ENCODE measurements at regions not wholly inside any gene's neighbourhood (a gene's known extent, or its start where the extent isn't known, plus 50 kb on each side); places are given as distances from the start of the nearest gene placed in this dataset.

GRCh38 chr1:80250573-80251168 lies 1244.1 kb upstream of the ADGRL4 start:
- H3K9ac ChIP-seq (ENCODE audit: low read length): no peak overlapping the region
- H3K4me2 ChIP-seq (ENCODE audit: low read depth, low read length, poor library complexity, severe bottlenecking): no peak overlapping the region
- H3K4me3 ChIP-seq (ENCODE audit: low read length): no peak overlapping the region
- H3K36me3 ChIP-seq (ENCODE audit: insufficient read depth, low read length): no peaks in the 10 kb centered on the region
- no peaks in the 10 kb centered on the region for H3K79me2 ChIP-seq (ENCODE audit: low read length)
- H3K27ac ChIP-seq (ENCODE audit: low read length): no peak overlapping the region
- no peak overlapping the region for H2AFZ ChIP-seq (ENCODE audit: low read length)
- no peaks in the 10 kb centered on the region for H3K27me3 ChIP-seq (ENCODE audit: low read length)
- H3K9me2 ChIP-seq (replicated peaks; ENCODE audit: insufficient read depth, low read length): no peaks in the 10 kb centered on the region
- no peaks in the 10 kb centered on the region for H4K20me1 ChIP-seq (ENCODE audit: insufficient read depth, low read depth, low read length)
- DNase-seq: no peak
- H3K9me3 ChIP-seq (ENCODE audit: low read length): peaks cover 41% of the 10 kb centered on the region
- no peaks in the 10 kb centered on the region for H3K4me1 ChIP-seq (ENCODE audit: low read length)

- no peak overlapping the region for H3K9ac ChIP-seq (ENCODE audit: low read length)
- no peaks in the 10 kb centered on the region for H3K79me2 ChIP-seq (ENCODE audit: low read length)
- H3K27me3 ChIP-seq (ENCODE audit: low read length): no peaks in the 10 kb centered on the region
- peaks cover 42% of the 10 kb centered on the region for H3K9me3 ChIP-seq (ENCODE audit: low read length)
- H3K36me3 ChIP-seq (ENCODE audit: insufficient read depth, low read length): no peaks in the 10 kb centered on the region
- no peak overlapping the region for H3K4me2 ChIP-seq (ENCODE audit: low read depth, low read length, poor library complexity, severe bottlenecking)
- no peaks in the 10 kb centered on the region for H4K20me1 ChIP-seq (ENCODE audit: insufficient read depth, low read depth, low read length)
- H3K4me3 ChIP-seq (ENCODE audit: low read length): no peak overlapping the region
- no peaks in the 10 kb centered on the region for H3K4me1 ChIP-seq (ENCODE audit: low read length)
- no peak overlapping the region for H3K27ac ChIP-seq (ENCODE audit: low read length)
- no peak for DNase-seq
- no peak overlapping the region for H2AFZ ChIP-seq (ENCODE audit: low read length)
- H3K9me2 ChIP-seq (replicated peaks; ENCODE audit: insufficient read depth, low read length): no peaks in the 10 kb centered on the region
Observed at GRCh38 chr1:80249699-80250098, 1243.2 kb upstream of the ADGRL4 start.

- Histone ChIP-seq H3K79me2 (ENCODE audit: low read length) (no peaks in the 10 kb centered on the region), H3K4me1 (ENCODE audit: low read length) (no peaks in the 10 kb centered on the region), H3K27ac (ENCODE audit: low read length) (no peak overlapping the region), H3K4me2 (ENCODE audit: low read depth, low read length, poor library complexity, severe bottlenecking) (no peak overlapping the region), H3K9me3 (ENCODE audit: low read length) (peaks cover 38% of the 10 kb centered on the region), H3K36me3 (ENCODE audit: insufficient read depth, low read length) (no peaks in the 10 kb centered on the region), H4K20me1 (ENCODE audit: insufficient read depth, low read depth, low read length) (no peaks in the 10 kb centered on the region), H2AFZ (ENCODE audit: low read length) (no peak overlapping the region), H3K9me2 (replicated peaks; ENCODE audit: insufficient read depth, low read length) (no peaks in the 10 kb centered on the region), H3K4me3 (ENCODE audit: low read length) (no peak overlapping the region), H3K27me3 (ENCODE audit: low read length) (no peaks in the 10 kb centered on the region), H3K9ac (ENCODE audit: low read length) (no peak overlapping the region)
- no peak for DNase-seq
Observed at GRCh38 chr1:80248886-80249285, 1242.4 kb upstream of the ADGRL4 start.

- H2AFZ ChIP-seq (ENCODE audit: low read length): no peak overlapping the region
- H3K9ac ChIP-seq (ENCODE audit: low read length): no peak overlapping the region
- no peaks in the 10 kb centered on the region for H3K4me1 ChIP-seq (ENCODE audit: low read length)
- no peak for DNase-seq
- H3K4me2 ChIP-seq (ENCODE audit: low read depth, low read length, poor library complexity, severe bottlenecking): no peak overlapping the region
- no peaks in the 10 kb centered on the region for H3K9me2 ChIP-seq (replicated peaks; ENCODE audit: insufficient read depth, low read length)
- no peaks in the 10 kb centered on the region for H3K79me2 ChIP-seq (ENCODE audit: low read length)
- no peaks in the 10 kb centered on the region for H3K27me3 ChIP-seq (ENCODE audit: low read length)
- no peaks in the 10 kb centered on the region for H3K36me3 ChIP-seq (ENCODE audit: insufficient read depth, low read length)
- no peak overlapping the region for H3K27ac ChIP-seq (ENCODE audit: low read length)
- no peak overlapping the region for H3K4me3 ChIP-seq (ENCODE audit: low read length)
- H4K20me1 ChIP-seq (ENCODE audit: insufficient read depth, low read depth, low read length): no peaks in the 10 kb centered on the region
- H3K9me3 ChIP-seq (ENCODE audit: low read length): peaks cover 43% of the 10 kb centered on the region
Observed at GRCh38 chr1:80245813-80246212, 1239.3 kb upstream of the ADGRL4 start.

- H3K79me2 ChIP-seq (ENCODE audit: low read length): no peaks in the 10 kb centered on the region
- H3K4me3 ChIP-seq (ENCODE audit: low read length): no peak overlapping the region
- no peak overlapping the region for H3K27ac ChIP-seq (ENCODE audit: low read length)
- H3K27me3 ChIP-seq (ENCODE audit: low read length): no peaks in the 10 kb centered on the region
- DNase-seq: no peak
- no peaks in the 10 kb centered on the region for H3K4me1 ChIP-seq (ENCODE audit: low read length)
- H3K9me3 ChIP-seq (ENCODE audit: low read length): peaks cover 47% of the 10 kb centered on the region
- no peak overlapping the region for H3K4me2 ChIP-seq (ENCODE audit: low read depth, low read length, poor library complexity, severe bottlenecking)
- H3K9me2 ChIP-seq (replicated peaks; ENCODE audit: insufficient read depth, low read length): no peaks in the 10 kb centered on the region
- H4K20me1 ChIP-seq (ENCODE audit: insufficient read depth, low read depth, low read length): no peaks in the 10 kb centered on the region
- H3K9ac ChIP-seq (ENCODE audit: low read length): no peak overlapping the region
- H3K36me3 ChIP-seq (ENCODE audit: insufficient read depth, low read length): no peaks in the 10 kb centered on the region
- H2AFZ ChIP-seq (ENCODE audit: low read length): no peak overlapping the region
Observed at GRCh38 chr1:80244372-80244771, 1237.8 kb upstream of the ADGRL4 start.

- H3K4me3 ChIP-seq (ENCODE audit: low read length): no peak overlapping the region
- H3K36me3 ChIP-seq (ENCODE audit: insufficient read depth, low read length): no peaks in the 10 kb centered on the region
- peaks cover 45% of the 10 kb centered on the region for H3K9me3 ChIP-seq (ENCODE audit: low read length)
- no peaks in the 10 kb centered on the region for H3K4me1 ChIP-seq (ENCODE audit: low read length)
- no peaks in the 10 kb centered on the region for H3K27me3 ChIP-seq (ENCODE audit: low read length)
- no peak for DNase-seq
- H4K20me1 ChIP-seq (ENCODE audit: insufficient read depth, low read depth, low read length): no peaks in the 10 kb centered on the region
- H3K4me2 ChIP-seq (ENCODE audit: low read depth, low read length, poor library complexity, severe bottlenecking): no peak overlapping the region
- H3K9me2 ChIP-seq (replicated peaks; ENCODE audit: insufficient read depth, low read length): no peaks in the 10 kb centered on the region
- no peak overlapping the region for H2AFZ ChIP-seq (ENCODE audit: low read length)
- no peak overlapping the region for H3K27ac ChIP-seq (ENCODE audit: low read length)
- no peaks in the 10 kb centered on the region for H3K79me2 ChIP-seq (ENCODE audit: low read length)
- no peak overlapping the region for H3K9ac ChIP-seq (ENCODE audit: low read length)
Observed at GRCh38 chr1:80241566-80241965, 1235.0 kb upstream of the ADGRL4 start.

- Histone ChIP-seq H2AFZ (ENCODE audit: low read length) (no peak overlapping the region), H4K20me1 (ENCODE audit: insufficient read depth, low read depth, low read length) (no peaks in the 10 kb centered on the region), H3K9me3 (ENCODE audit: low read length) (peaks cover 21% of the 10 kb centered on the region)
Observed at GRCh38 chr1:80225510-80225909, 1219.0 kb upstream of the ADGRL4 start.

GRCh38 chr1:80221319-80221718 lies 1214.8 kb upstream of the ADGRL4 start:
- Histone ChIP-seq H3K79me2 (ENCODE audit: low read length) (no peaks in the 10 kb centered on the region), H2AFZ (ENCODE audit: low read length) (no peak overlapping the region), H3K9ac (ENCODE audit: low read length) (no peak overlapping the region), H3K4me2 (ENCODE audit: low read depth, low read length, poor library complexity, severe bottlenecking) (no peak overlapping the region), H3K9me2 (replicated peaks; ENCODE audit: insufficient read depth, low read length) (no peaks in the 10 kb centered on the region), H4K20me1 (ENCODE audit: insufficient read depth, low read depth, low read length) (no peaks in the 10 kb centered on the region), H3K4me3 (ENCODE audit: low read length) (no peak overlapping the region), H3K27me3 (ENCODE audit: low read length) (no peaks in the 10 kb centered on the region), H3K4me1 (ENCODE audit: low read length) (no peaks in the 10 kb centered on the region), H3K27ac (ENCODE audit: low read length) (no peak overlapping the region), H3K9me3 (ENCODE audit: low read length) (peaks cover 5% of the 10 kb centered on the region; the same call in 1 of the 2 replicates), H3K36me3 (ENCODE audit: insufficient read depth, low read length) (no peaks in the 10 kb centered on the region)
- no peak for DNase-seq

More at GRCh38 chr1:80225510-80225909, 1219.0 kb upstream of the ADGRL4 start:
- Histone ChIP-seq H3K4me2 (ENCODE audit: low read depth, low read length, poor library complexity, severe bottlenecking) (no peak overlapping the region), H3K79me2 (ENCODE audit: low read length) (no peaks in the 10 kb centered on the region), H3K4me1 (ENCODE audit: low read length) (no peaks in the 10 kb centered on the region), H3K4me3 (ENCODE audit: low read length) (no peak overlapping the region), H3K27me3 (ENCODE audit: low read length) (no peaks in the 10 kb centered on the region), H3K36me3 (ENCODE audit: insufficient read depth, low read length) (no peaks in the 10 kb centered on the region), H3K9ac (ENCODE audit: low read length) (no peak overlapping the region), H3K9me2 (replicated peaks; ENCODE audit: insufficient read depth, low read length) (no peaks in the 10 kb centered on the region), H3K27ac (ENCODE audit: low read length) (no peak overlapping the region)
- DNase-seq: no peak

GRCh38 chr1:80218112-80218511 lies 1211.6 kb upstream of the ADGRL4 start:
- Histone ChIP-seq H2AFZ (ENCODE audit: low read length) (no peak overlapping the region), H4K20me1 (ENCODE audit: insufficient read depth, low read depth, low read length) (no peaks in the 10 kb centered on the region)
- peak; percentile 68 for DNase-seq

More at GRCh38 chr1:80218112-80218511, 1211.6 kb upstream of the ADGRL4 start:
- H3K9me3 ChIP-seq (ENCODE audit: low read length): no peaks in the 10 kb centered on the region
- H3K36me3 ChIP-seq (ENCODE audit: insufficient read depth, low read length): no peaks in the 10 kb centered on the region
- H3K4me3 ChIP-seq (ENCODE audit: low read length): no peak overlapping the region
- no peak overlapping the region for H3K4me2 ChIP-seq (ENCODE audit: low read depth, low read length, poor library complexity, severe bottlenecking)
- no peaks in the 10 kb centered on the region for H3K79me2 ChIP-seq (ENCODE audit: low read length)
- no peaks in the 10 kb centered on the region for H3K4me1 ChIP-seq (ENCODE audit: low read length)
- no peaks in the 10 kb centered on the region for H3K9me2 ChIP-seq (replicated peaks; ENCODE audit: insufficient read depth, low read length)
- no peak overlapping the region for H3K27ac ChIP-seq (ENCODE audit: low read length)
- H3K9ac ChIP-seq (ENCODE audit: low read length): no peak overlapping the region
- H3K27me3 ChIP-seq (ENCODE audit: low read length): no peaks in the 10 kb centered on the region
